Ovary (tissue), 7 donors: ENCODE measurements at regions not wholly inside any gene's neighbourhood (a gene's known extent, or its start where the extent isn't known, plus 50 kb on each side); places are given as distances from the start of the nearest gene placed in this dataset.

Experiments
- DNase-seq, 5 donors: peaks; one replicate each; pipeline ENCODE4 v3.0.0-alpha.2; 2019 to 2020
- H3K27ac ChIP-seq, 2 donors: fragments of 200-600 bp; one replicate each; pipeline versions ENCODE4 v1.5.1 to v1.8.0; 2019 to 2022
- H3K27me3 ChIP-seq: fragments of 200-600 bp; one replicate; pipeline ENCODE4 v1.8.0; 2022
- H3K36me3 ChIP-seq: fragments of 200-600 bp; sonication (generic); one replicate; pipeline ENCODE4 v1.5.1; 2019
- H3K4me1 ChIP-seq: one replicate; pipeline ENCODE4 v1.8.1; 2013; ENCODE audit warnings: mild to moderate bottlenecking, moderate library complexity; ENCODE audit not compliant: insufficient read depth
- H3K4me3 ChIP-seq: fragments of 200-600 bp; sonication (generic); one replicate; pipeline ENCODE4 v1.5.1; 2017
- H3K9me3 ChIP-seq, 2 donors: fragments of 200-600 bp in 1 of 2; sonication (generic) in 1 of 2; one replicate each; pipeline versions ENCODE4 v1.5.1 to v1.8.1; 2013 to 2019; ENCODE audit warnings: mild to moderate bottlenecking in 1 of 2, moderate library complexity in 1 of 2
- EP300 ChIP-seq: sonication (generic); formaldehyde crosslinking; IDR thresholded peaks from one replicate; pipeline ENCODE4 v1.6.1; 2017; ENCODE audit warnings: antibody characterized with exemption
- POLR2A ChIP-seq: fragments of 450-650 bp; IDR thresholded peaks from one replicate; pipeline ENCODE4 v1.6.1; 2017; ENCODE audit warnings: antibody characterized with exemption, mild to moderate bottlenecking, moderate library complexity
- WGBS, 3 donors: extraction: QIAGEN DNeasy Blood & Tissue Kit in 1 of 3; methylation state at CpG; one replicate each; pipeline versions ENCODE4 v1.1.5 to v1.1.7; 2013 to 2017; 5-methylcytosine and 5-hydroxymethylcytosine counted together
- intact Hi-C, 4 donors: fragments of 100-400 bp; cut with DNase I; formaldehyde crosslinking; loops; one replicate each; pipeline versions ENCODE4 v1.11.0 to v1.15.1; 2022 to 2023
- TF ChIP-seq, protein P1 (sequence below), 3 donors: fragments of 450-650 bp in 2 of 3; fragments of 200-600 bp in 1 of 3; IDR thresholded peaks; one replicate each; pipeline versions ENCODE4 v1.5.1 to v1.8.0; 2016 to 2022; ENCODE audit warnings: antibody characterized with exemption in 3 of 3, mild to moderate bottlenecking in 1 of 3
- donor health status: DM: no; HTN: no; CAD: no; lungs with moderate emphysema.
- donor health status: DM: no; HTN: no; CAD: no.
- donor health status: Bipolar disorder and iron deficiency.
- donor health status: DM: no; HTN: no; CAD: no.
- donor health status: DM: yes; HTN: yes; CAD: no.

GRCh38 chr2:20126469-20126868, 75.0 kb upstream of the LAPTM4A start:
- no peaks in the 10 kb centered on the region for H3K27me3 ChIP-seq
- H3K27ac ChIP-seq, result no peak overlapping the region
- 94 to 98% (median 95%) methylated on average over 3 of the region's 3 CpGs for WGBS, 3 donors
- TF ChIP-seq EP300 (no peak), POLR2A (no peak)
- TF ChIP-seq, protein P1, sequence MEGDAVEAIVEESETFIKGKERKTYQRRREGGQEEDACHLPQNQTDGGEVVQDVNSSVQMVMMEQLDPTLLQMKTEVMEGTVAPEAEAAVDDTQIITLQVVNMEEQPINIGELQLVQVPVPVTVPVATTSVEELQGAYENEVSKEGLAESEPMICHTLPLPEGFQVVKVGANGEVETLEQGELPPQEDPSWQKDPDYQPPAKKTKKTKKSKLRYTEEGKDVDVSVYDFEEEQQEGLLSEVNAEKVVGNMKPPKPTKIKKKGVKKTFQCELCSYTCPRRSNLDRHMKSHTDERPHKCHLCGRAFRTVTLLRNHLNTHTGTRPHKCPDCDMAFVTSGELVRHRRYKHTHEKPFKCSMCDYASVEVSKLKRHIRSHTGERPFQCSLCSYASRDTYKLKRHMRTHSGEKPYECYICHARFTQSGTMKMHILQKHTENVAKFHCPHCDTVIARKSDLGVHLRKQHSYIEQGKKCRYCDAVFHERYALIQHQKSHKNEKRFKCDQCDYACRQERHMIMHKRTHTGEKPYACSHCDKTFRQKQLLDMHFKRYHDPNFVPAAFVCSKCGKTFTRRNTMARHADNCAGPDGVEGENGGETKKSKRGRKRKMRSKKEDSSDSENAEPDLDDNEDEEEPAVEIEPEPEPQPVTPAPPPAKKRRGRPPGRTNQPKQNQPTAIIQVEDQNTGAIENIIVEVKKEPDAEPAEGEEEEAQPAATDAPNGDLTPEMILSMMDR (IDR thresholded peaks at IDR 0.05), result no peak
- no peak for DNase-seq
- no peaks in the 10 kb centered on the region for H3K36me3 ChIP-seq
- H3K4me1 ChIP-seq, result no peaks in the 10 kb centered on the region
- intact Hi-C loops, result no loop called here
- no peak overlapping the region for H3K4me3 ChIP-seq
- no peaks in the 10 kb centered on the region for H3K9me3 ChIP-seq

GRCh38 chr2:20126040-20126439, 74.6 kb upstream of the LAPTM4A start:
- WGBS, 3 donors, result 71 to 91% (median 84%) methylated on average over 3 of the region's 3 CpGs
- Histone ChIP-seq H3K4me3 (no peak overlapping the region), H3K36me3 (no peaks in the 10 kb centered on the region), H3K9me3 (no peaks in the 10 kb centered on the region), H3K4me1 (no peaks in the 10 kb centered on the region), H3K27me3 (no peaks in the 10 kb centered on the region), H3K27ac (no peak overlapping the region)
- TF ChIP-seq EP300 (no peak), POLR2A (no peak)
- TF ChIP-seq, protein P1 (IDR thresholded peaks at IDR 0.05), result no peak
- intact Hi-C loops, result no loop called here
- DNase-seq, result no peak

DNA sequence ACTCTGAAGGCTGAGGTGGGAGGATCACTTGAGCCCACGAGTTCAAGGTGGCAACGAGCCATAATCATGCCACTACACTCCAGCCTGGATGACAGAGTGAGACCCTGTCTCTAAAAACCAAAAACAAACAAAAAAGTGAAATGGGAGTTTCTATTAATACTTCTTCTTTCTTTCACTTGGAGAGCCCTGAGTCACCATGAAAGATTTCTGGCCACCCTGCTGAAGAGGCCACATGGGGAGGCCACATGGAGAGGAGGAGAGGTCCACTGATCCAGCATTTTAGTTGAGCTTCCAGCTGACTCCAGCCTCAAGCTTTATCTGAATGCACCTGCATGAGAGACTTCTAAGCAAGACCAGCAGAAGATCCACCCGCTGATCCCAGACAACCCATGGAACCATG, 74.2 kb upstream of the LAPTM4A start:
- DNase-seq, result no peak
- Histone ChIP-seq H3K9me3 (no peaks in the 10 kb centered on the region), H3K27ac (no peak overlapping the region), H3K36me3 (no peaks in the 10 kb centered on the region), H3K4me3 (no peak overlapping the region), H3K4me1 (no peaks in the 10 kb centered on the region), H3K27me3 (no peaks in the 10 kb centered on the region)
- intact Hi-C loops, result no loop called here
- TF ChIP-seq EP300 (no peak), POLR2A (no peak)
- TF ChIP-seq, protein P1 (IDR thresholded peaks at IDR 0.05), result no peak
- WGBS, 3 donors, result 75 to 81% (median 81%) methylated on average over 3 of the region's 3 CpGs

GRCh38 chr2:20125164-20125563, 73.7 kb upstream of the LAPTM4A start:
- no peaks in the 10 kb centered on the region for H3K4me1 ChIP-seq
- H3K36me3 ChIP-seq, result no peaks in the 10 kb centered on the region
- intact Hi-C loops, result no loop called here
- H3K27ac ChIP-seq, result no peak overlapping the region
- WGBS, 3 donors, result 85% methylated on average over 6 of the region's 6 CpGs
- no peak overlapping the region for H3K4me3 ChIP-seq
- TF ChIP-seq, protein P1 (IDR thresholded peaks at IDR 0.05), result no peak
- no peak for TF ChIP-seq POLR2A
- no peak for TF ChIP-seq EP300
- H3K9me3 ChIP-seq, result no peaks in the 10 kb centered on the region
- no peaks in the 10 kb centered on the region for H3K27me3 ChIP-seq
- DNase-seq, result no peak
